ENCODE measurements at regions not wholly inside any gene's neighbourhood (a gene's known extent, or its start where the extent isn't known, plus 50 kb on each side); places are given as distances from the start of the nearest gene placed in this dataset.

DNA sequence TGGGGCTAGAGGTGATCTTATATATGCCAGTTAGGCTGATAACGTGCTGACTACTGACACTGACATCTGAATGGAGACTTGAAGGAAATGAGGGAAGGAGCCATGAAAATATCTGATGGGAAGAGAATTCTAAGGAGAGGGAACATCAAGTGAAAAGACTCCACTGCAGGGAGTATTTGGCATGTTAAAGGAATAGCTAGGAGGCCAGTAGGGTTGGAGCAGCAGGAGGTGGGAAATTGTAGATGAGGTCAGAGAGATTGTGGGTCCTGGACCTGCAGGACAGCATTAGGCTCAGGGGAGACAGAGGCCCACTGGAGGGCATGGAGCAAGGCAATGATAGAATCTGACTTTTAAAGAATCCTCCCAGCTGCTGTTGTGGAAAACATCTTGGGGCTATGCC lies 55.8 kb upstream of the NSUN7 start:
- H2BK20ac ChIP-seq (ENCODE audit: low read depth, low read length), result no peak overlapping the region
- TF ChIP-seq RCOR1 (IDR thresholded peaks at IDR 0.05; ENCODE audit: insufficient replicate concordance, low read length) (no peak), RAD21 (IDR thresholded peaks at IDR 0.05; ENCODE audit: low read length) (no peak), RFX5 (IDR thresholded peaks at IDR 0.05; ENCODE audit: low read depth, low read length) (no peak), SMC3 (IDR thresholded peaks at IDR 0.05; ENCODE audit: low read depth, low read length) (no peak), CEBPB (IDR thresholded peaks at IDR 0.05; ENCODE audit: low read depth, low read length) (no peak), MAZ (IDR thresholded peaks at IDR 0.05; ENCODE audit: borderline replicate concordance, low read depth, low read length) (no peak), NFE2L2 (IDR thresholded peaks at IDR 0.05; ENCODE audit: low read depth, low read length) (no peak), MXI1 (IDR thresholded peaks at IDR 0.05; ENCODE audit: borderline replicate concordance, low read depth, low read length) (no peak), POLR2A (IDR thresholded peaks at IDR 0.05; ENCODE audit: low read depth, low read length) (no peak), BHLHE40 (IDR thresholded peaks at IDR 0.05; ENCODE audit: low read depth, low read length) (no peak), USF2 (IDR thresholded peaks at IDR 0.05; ENCODE audit: low read depth, low read length) (no peak)
- TF ChIP-seq, protein P1, sequence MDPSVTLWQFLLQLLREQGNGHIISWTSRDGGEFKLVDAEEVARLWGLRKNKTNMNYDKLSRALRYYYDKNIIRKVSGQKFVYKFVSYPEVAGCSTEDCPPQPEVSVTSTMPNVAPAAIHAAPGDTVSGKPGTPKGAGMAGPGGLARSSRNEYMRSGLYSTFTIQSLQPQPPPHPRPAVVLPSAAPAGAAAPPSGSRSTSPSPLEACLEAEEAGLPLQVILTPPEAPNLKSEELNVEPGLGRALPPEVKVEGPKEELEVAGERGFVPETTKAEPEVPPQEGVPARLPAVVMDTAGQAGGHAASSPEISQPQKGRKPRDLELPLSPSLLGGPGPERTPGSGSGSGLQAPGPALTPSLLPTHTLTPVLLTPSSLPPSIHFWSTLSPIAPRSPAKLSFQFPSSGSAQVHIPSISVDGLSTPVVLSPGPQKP (IDR thresholded peaks at IDR 0.05; ENCODE audit: borderline replicate concordance, low read depth, low read length), result no peak
- H4K20me1 ChIP-seq (ENCODE audit: insufficient read depth, low read length), result no peaks in the 10 kb centered on the region

More for the DNA sequence above, 55.8 kb upstream of the NSUN7 start:
- H2AK9ac ChIP-seq (replicated peaks; ENCODE audit: low read depth, low read length, poor library complexity), result no peak overlapping the region
- H3K9me1 ChIP-seq (ENCODE audit: insufficient read depth, low read length), result no peaks in the 10 kb centered on the region
- no peak overlapping the region for H3K4me3 ChIP-seq (ENCODE audit: insufficient read depth, low read depth, low read length)
- dilution Hi-C loops (cut with HindIII; ENCODE audit: low sequenced_read_pairs, unreplicated experiment) (no loop called here), in situ Hi-C loops (cut with MboI; ENCODE audit: low sequenced_read_pairs) (no loop called here), intact Hi-C loops (cut with micrococcal nuclease) (no loop called here)
- no peak overlapping the region for H3K27ac ChIP-seq (ENCODE audit: insufficient read depth, low read length)
- H2BK5ac ChIP-seq (ENCODE audit: low read depth, low read length, poor library complexity, severe bottlenecking), result no peak overlapping the region
- ChIA-PET CTCF (no interaction called here), POLR2A (ENCODE audit: unreplicated experiment) (no interaction called here)
- no peak overlapping the region for H2BK15ac ChIP-seq (ENCODE audit: low read depth, low read length)
- H2BK120ac ChIP-seq (ENCODE audit: low read depth, low read length), result no peak overlapping the region
- H3K14ac ChIP-seq (replicated peaks; ENCODE audit: low read depth, low read length), result no peak overlapping the region
- H3K36me3 ChIP-seq (ENCODE audit: control insufficient read depth, insufficient read depth, low read length), result no peaks in the 10 kb centered on the region
- H3K27me3 ChIP-seq (ENCODE audit: control insufficient read depth, insufficient read depth, low read length), result no peaks in the 10 kb centered on the region; the same call in 1 of the 2 replicates
- 14% methylated on average over 1 of the region's 1 CpG; no CpG with 5 or more reads in 1 of the 2 experiments for WGBS, 2 experiments (ENCODE audit: extremely low coverage in 2 of 2, insufficient read length in 1 of 2)
- H3K4me2 ChIP-seq (ENCODE audit: low read depth, low read length), result no peak overlapping the region
- no peak overlapping the region for H3K23ac ChIP-seq (ENCODE audit: low read depth, low read length)
- DNase-seq (no peak), ATAC-seq (ENCODE audit: low read depth) (no peak)
- H3K4me1 ChIP-seq (ENCODE audit: control insufficient read depth, insufficient read depth, low read length), result no peaks in the 10 kb centered on the region
- no peak overlapping the region for H3K9ac ChIP-seq (ENCODE audit: low read depth, low read length)
- no peak overlapping the region for H4K91ac ChIP-seq (ENCODE audit: insufficient read depth, low read depth, low read length)
- no peak overlapping the region for H2AFZ ChIP-seq (replicated peaks; ENCODE audit: low read length, poor library complexity)
- no peak overlapping the region for H3K18ac ChIP-seq (ENCODE audit: low read depth, low read length)
- H3K56ac ChIP-seq (ENCODE audit: extremely low read depth, insufficient read depth, low read length), result no peak overlapping the region
- H3K9me3 ChIP-seq (ENCODE audit: control insufficient read depth, insufficient read depth, low read length), result no peaks in the 10 kb centered on the region
- H3K4ac ChIP-seq (ENCODE audit: low read depth, low read length), result no peak overlapping the region
- no TSS peak for BruUV-seq (replicated peaks)
- H4K8ac ChIP-seq (ENCODE audit: low read depth in 2 of 2, low read length in 2 of 2), result no peak overlapping the region
- H2AK5ac ChIP-seq (ENCODE audit: low read depth, low read length), result no peak overlapping the region
- no peak overlapping the region for H4K5ac ChIP-seq (ENCODE audit: low read depth, low read length)
- no peaks in the 10 kb centered on the region for H3K79me1 ChIP-seq (ENCODE audit: low read depth in 1 of 2, low read length in 2 of 2)

Data from IMR-90 (cell line).